OCI-LY1 (cell line): ENCODE measurements at regions not wholly inside any gene's neighbourhood (a gene's known extent, or its start where the extent isn't known, plus 50 kb on each side); places are given as distances from the start of the nearest gene placed in this dataset.
A peak's percentile ranks its signal among the peaks of the same experiment; 100 is the strongest.

Source experiments
- H2AFZ ChIP-seq: fragments of 200-600 bp; sonication (generic), shearing (Covaris generic); 2 replicates; pipeline ENCODE4 v1.6.0; 2014; ENCODE audit warnings: antibody characterized with exemption, mild to moderate bottlenecking, low read length
- H3F3A ChIP-seq: fragments of 200-600 bp; sonication (generic), shearing (Covaris generic); 2 replicates; pipeline ENCODE4 v1.6.0; 2014; ENCODE audit warnings: mild to moderate bottlenecking, antibody characterized with exemption, low read length, moderate library complexity; ENCODE audit not compliant: insufficient read depth
- H3K27ac ChIP-seq: fragments of 200-600 bp; sonication (generic); 2 replicates; pipeline ENCODE4 v1.5.1; 2014; ENCODE audit warnings: low read length, mixed run types, mild to moderate bottlenecking, low read depth; ENCODE audit not compliant: poor library complexity, severe bottlenecking
- H3K27me3 ChIP-seq: fragments of 200-600 bp; sonication (generic); 2 replicates; pipeline ENCODE4 v1.6.0; 2014; ENCODE audit warnings: antibody characterized with exemption, mild to moderate bottlenecking, low read length, moderate library complexity; ENCODE audit not compliant: insufficient read depth
- H3K36me3 ChIP-seq: fragments of 200-600 bp; sonication (generic); 2 replicates; pipeline ENCODE4 v1.6.1; 2014; ENCODE audit warnings: mild to moderate bottlenecking, antibody characterized with exemption, low read length, moderate library complexity, mixed read lengths; ENCODE audit not compliant: insufficient read depth
- H3K4me1 ChIP-seq: fragments of 200-600 bp; sonication (generic); 2 replicates; pipeline ENCODE4 v1.5.1; 2014; ENCODE audit warnings: mild to moderate bottlenecking, low read length, moderate library complexity; ENCODE audit not compliant: insufficient read depth, severe bottlenecking
- H3K4me2 ChIP-seq: fragments of 200-600 bp; sonication (generic), shearing (Covaris generic); 2 replicates; pipeline ENCODE4 v1.6.1; 2014; ENCODE audit warnings: low read length
- H3K4me3 ChIP-seq: fragments of 200-600 bp; sonication (generic); 2 replicates; pipeline ENCODE4 v1.5.1; 2014; ENCODE audit warnings: low read length, low read depth, mild to moderate bottlenecking, mixed read lengths; ENCODE audit not compliant: poor library complexity, severe bottlenecking
- H3K79me2 ChIP-seq: fragments of 200-600 bp; shearing (Covaris generic); 2 replicates; pipeline ENCODE4 v1.6.1; 2016; ENCODE audit warnings: mixed run types, low read length, mixed read lengths; ENCODE audit not compliant: insufficient read depth
- H3K9ac ChIP-seq: fragments of 200-600 bp; sonication (generic), shearing (Covaris generic); 2 replicates; pipeline ENCODE4 v1.6.1; 2014; ENCODE audit warnings: mild to moderate bottlenecking, low read length, mixed read lengths
- H3K9me2 ChIP-seq: fragments of 200-600 bp; sonication (generic), shearing (Covaris generic); 2 replicates; pipeline ENCODE4 v1.6.1; 2014; ENCODE audit warnings: low read depth, mild to moderate bottlenecking, low read length, mixed read lengths
- H3K9me3 ChIP-seq: fragments of 200-600 bp; shearing (Covaris generic); 2 replicates; pipeline ENCODE4 v1.6.1; 2014; ENCODE audit warnings: low read length, mixed read lengths
- H4K20me1 ChIP-seq: fragments of 200-600 bp; sonication (generic), shearing (Covaris generic); 2 replicates; pipeline ENCODE4 v1.6.0; 2016; ENCODE audit warnings: mild to moderate bottlenecking, low read length; ENCODE audit not compliant: insufficient read depth
- CTCF ChIP-seq: fragments of 200-600 bp; sonication (generic), shearing (Covaris generic); IDR thresholded peaks from 2 replicates; pipeline ENCODE4 v1.5.1; 2017; ENCODE audit warnings: mild to moderate bottlenecking, antibody characterized with exemption, low read length, moderate library complexity, mixed read lengths
- EZH2 ChIP-seq: fragments of 200-600 bp; sonication (generic), shearing (Covaris generic); IDR thresholded peaks from 2 replicates; pipeline ENCODE4 v1.8.0; 2017; ENCODE audit warnings: borderline replicate concordance, mixed run types, mild to moderate bottlenecking, antibody characterized with exemption, low read length, moderate library complexity, mixed read lengths

- Histone ChIP-seq H3K27ac (no peak overlapping the region), H3K9ac (no peak overlapping the region), H3K9me3 (no peaks in the 10 kb centered on the region; the same call in 1 of the 2 replicates), H2AFZ (no peak overlapping the region), H3K36me3 (no peaks in the 10 kb centered on the region), H4K20me1 (no peaks in the 10 kb centered on the region), H3K4me3 (no peak overlapping the region), H3F3A (no peaks in the 10 kb centered on the region), H3K79me2 (no peaks in the 10 kb centered on the region), H3K27me3 (no peaks in the 10 kb centered on the region), H3K4me2 (no peak overlapping the region), H3K4me1 (peaks cover 4% of the 10 kb centered on the region), H3K9me2 (no peaks in the 10 kb centered on the region)
- TF ChIP-seq CTCF (no peak), EZH2 (no peak)
Observed at GRCh38 chr3:40961104-40961857, 238.0 kb upstream of the CTNNB1 start.

GRCh38 chr3:40962721-40963120 lies 236.6 kb upstream of the CTNNB1 start:
- Histone ChIP-seq H3K9me3 (no peaks in the 10 kb centered on the region; the same call in 1 of the 2 replicates), H3K27me3 (no peaks in the 10 kb centered on the region), H3K4me2 (no peak overlapping the region), H3K9me2 (no peaks in the 10 kb centered on the region), H3K27ac (no peak overlapping the region), H4K20me1 (no peaks in the 10 kb centered on the region), H3F3A (no peaks in the 10 kb centered on the region), H3K79me2 (no peaks in the 10 kb centered on the region), H3K4me1 (peaks cover 4% of the 10 kb centered on the region), H3K9ac (no peak overlapping the region), H2AFZ (no peak overlapping the region), H3K36me3 (no peaks in the 10 kb centered on the region), H3K4me3 (no peak overlapping the region)
- TF ChIP-seq EZH2 = no peak
- no peak for TF ChIP-seq CTCF

GRCh38 chr3:40968666-40969065 lies 230.6 kb upstream of the CTNNB1 start:
- no peaks in the 10 kb centered on the region for H3K9me2 ChIP-seq
- H4K20me1 ChIP-seq = no peaks in the 10 kb centered on the region
- no peaks in the 10 kb centered on the region for H3K79me2 ChIP-seq
- H3K4me3 ChIP-seq = no peak overlapping the region
- no peaks in the 10 kb centered on the region; the same call in 1 of the 2 replicates for H3K9me3 ChIP-seq
- no peaks in the 10 kb centered on the region for H3F3A ChIP-seq
- peaks cover 55% of the 10 kb centered on the region for H3K4me1 ChIP-seq
- H3K4me2 ChIP-seq = no peak overlapping the region
- no peak overlapping the region for H3K9ac ChIP-seq
- TF ChIP-seq EZH2 (no peak), CTCF (no peak)
- peak overlapping the region; percentile 53 for H3K27ac ChIP-seq
- H3K27me3 ChIP-seq = no peaks in the 10 kb centered on the region
- H3K36me3 ChIP-seq = no peaks in the 10 kb centered on the region
- no peak overlapping the region for H2AFZ ChIP-seq
